ENCODE measurements at regions not wholly inside any gene's neighbourhood (a gene's known extent, or its start where the extent isn't known, plus 50 kb on each side); places are given as distances from the start of the nearest gene placed in this dataset.

GRCh38 chr7:25646726-25647413 is 418.6 kb upstream of the NPVF start:
- TF ChIP-seq POLR2A (IDR thresholded peaks at IDR 0.05; ENCODE audit: low read length) (no peak), GATA1 (IDR thresholded peaks at IDR 0.05; ENCODE audit: low read depth, low read length) (no peak)
- DNase-seq: no peak

- TF ChIP-seq GATA1 (IDR thresholded peaks at IDR 0.05; ENCODE audit: low read depth, low read length) (no peak), POLR2A (IDR thresholded peaks at IDR 0.05; ENCODE audit: low read length) (no peak)
Observed at GRCh38 chr7:25647872-25648271, 419.6 kb upstream of the NPVF start.

GRCh38 chr7:25652366-25652765 is 424.1 kb upstream of the NPVF start:
- TF ChIP-seq POLR2A (IDR thresholded peaks at IDR 0.05; ENCODE audit: low read length): no peak
- TF ChIP-seq GATA1 (IDR thresholded peaks at IDR 0.05; ENCODE audit: low read depth, low read length): no peak
- no peak for DNase-seq

More at GRCh38 chr7:25647872-25648271, 419.6 kb upstream of the NPVF start:
- no peak for DNase-seq

- DNase-seq: no peak
- TF ChIP-seq GATA1 (IDR thresholded peaks at IDR 0.05; ENCODE audit: low read depth, low read length) (no peak), POLR2A (IDR thresholded peaks at IDR 0.05; ENCODE audit: low read length) (no peak)
Observed at GRCh38 chr7:25653384-25653783, 425.1 kb upstream of the NPVF start.

GRCh38 chr7:25656071-25656470 is 427.8 kb upstream of the NPVF start:
- TF ChIP-seq GATA1 (IDR thresholded peaks at IDR 0.05; ENCODE audit: low read depth, low read length): no peak
- TF ChIP-seq POLR2A (IDR thresholded peaks at IDR 0.05; ENCODE audit: low read length): no peak
- DNase-seq: no peak

- TF ChIP-seq GATA1 (IDR thresholded peaks at IDR 0.05; ENCODE audit: low read depth, low read length): no peak
- no peak for TF ChIP-seq POLR2A (IDR thresholded peaks at IDR 0.05; ENCODE audit: low read length)
- DNase-seq: no peak
Observed at GRCh38 chr7:25656581-25657026, 428.3 kb upstream of the NPVF start.

GRCh38 chr7:25658375-25658774 is 430.1 kb upstream of the NPVF start:
- no peak for DNase-seq
- TF ChIP-seq GATA1 (IDR thresholded peaks at IDR 0.05; ENCODE audit: low read depth, low read length): no peak
- TF ChIP-seq POLR2A (IDR thresholded peaks at IDR 0.05; ENCODE audit: low read length): no peak

- TF ChIP-seq GATA1 (IDR thresholded peaks at IDR 0.05; ENCODE audit: low read depth, low read length) (no peak), POLR2A (IDR thresholded peaks at IDR 0.05; ENCODE audit: low read length) (no peak)
- no peak for DNase-seq
Observed at GRCh38 chr7:25659841-25660240, 431.6 kb upstream of the NPVF start.

GRCh38 chr7:25662841-25663800 is 434.8 kb upstream of the NPVF start:
- DNase-seq: no peak
- no peak for TF ChIP-seq GATA1 (IDR thresholded peaks at IDR 0.05; ENCODE audit: low read depth, low read length)
- no peak for TF ChIP-seq POLR2A (IDR thresholded peaks at IDR 0.05; ENCODE audit: low read length)

GRCh38 chr7:25663877-25664276 is 435.6 kb upstream of the NPVF start:
- TF ChIP-seq GATA1 (IDR thresholded peaks at IDR 0.05; ENCODE audit: low read depth, low read length) (no peak), POLR2A (IDR thresholded peaks at IDR 0.05; ENCODE audit: low read length) (no peak)
- peak; percentile 7 to 21 for DNase-seq

GRCh38 chr7:25664593-25664992 is 436.3 kb upstream of the NPVF start:
- no peak for DNase-seq
- TF ChIP-seq POLR2A (IDR thresholded peaks at IDR 0.05; ENCODE audit: low read length) (no peak), GATA1 (IDR thresholded peaks at IDR 0.05; ENCODE audit: low read depth, low read length) (no peak)

- DNase-seq: no peak
- TF ChIP-seq POLR2A (IDR thresholded peaks at IDR 0.05; ENCODE audit: low read length) (no peak), GATA1 (IDR thresholded peaks at IDR 0.05; ENCODE audit: low read depth, low read length) (no peak)
Observed at GRCh38 chr7:25665374-25665773, 437.1 kb upstream of the NPVF start.

GRCh38 chr7:25665903-25666670 is 437.8 kb upstream of the NPVF start:
- DNase-seq: no peak
- TF ChIP-seq GATA1 (IDR thresholded peaks at IDR 0.05; ENCODE audit: low read depth, low read length) (no peak), POLR2A (IDR thresholded peaks at IDR 0.05; ENCODE audit: low read length) (no peak)

- DNase-seq: no peak
- TF ChIP-seq POLR2A (IDR thresholded peaks at IDR 0.05; ENCODE audit: low read length) (no peak), GATA1 (IDR thresholded peaks at IDR 0.05; ENCODE audit: low read depth, low read length) (no peak)
Observed at GRCh38 chr7:25666671-25667060, 438.4 kb upstream of the NPVF start.

Data from erythroblast (primary cell).